ENCODE measurements at regions not wholly inside any gene's neighbourhood (a gene's known extent, or its start where the extent isn't known, plus 50 kb on each side); places are given as distances from the start of the nearest gene placed in this dataset.

DNA sequence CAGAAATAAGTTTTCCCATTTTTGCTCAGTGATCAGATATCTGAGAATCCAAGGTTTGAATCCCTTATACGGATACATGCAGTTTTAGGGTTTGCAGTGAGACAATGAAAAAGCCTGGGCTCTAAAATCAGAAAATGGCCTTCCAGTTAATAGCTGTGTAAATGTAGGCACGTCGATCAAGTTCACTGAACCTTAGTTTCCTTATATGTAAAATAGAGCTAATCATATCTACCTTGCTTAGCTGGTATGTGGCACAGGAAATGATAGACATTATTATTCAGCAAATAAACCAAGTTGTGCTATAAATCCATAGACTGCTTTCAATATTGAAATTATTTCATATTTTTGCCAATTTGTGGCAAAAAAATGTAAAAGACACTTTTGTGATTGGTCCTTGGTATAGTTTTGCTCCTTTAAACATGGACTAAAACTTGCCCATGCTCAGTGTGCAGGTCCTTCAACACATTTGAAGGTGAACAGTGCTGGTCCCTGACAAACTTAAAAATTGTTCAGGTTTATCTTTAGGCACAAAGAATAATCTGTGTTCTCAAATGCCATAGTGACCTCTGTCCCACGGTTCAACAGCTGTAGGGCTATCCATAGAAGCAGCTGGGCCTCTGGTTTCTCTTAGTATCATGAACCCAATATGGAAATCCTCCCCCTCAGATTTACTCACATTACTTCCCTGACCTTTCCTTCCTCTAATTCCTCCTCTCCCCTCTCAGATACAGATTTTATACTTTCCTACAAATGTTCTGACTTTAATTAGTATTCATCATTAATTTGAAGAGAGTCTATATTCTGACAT lies 51.0 kb downstream of the CCDC54 start:
- H3K36me3 ChIP-seq (ENCODE audit: low read depth, missing control alignments): no peaks in the 10 kb centered on the region
- H3K4me1 ChIP-seq: peaks cover 6% of the 10 kb centered on the region
- peak overlapping the region in 1 of 2 donors; percentile 97 for H3K27ac ChIP-seq
- DNase-seq: no peak
- WGBS, 2 donors: 71 to 73% methylated on average over 4 of the region's 4 CpGs
- TF ChIP-seq POLR2A (IDR thresholded peaks at IDR 0.05): no peak
- TF ChIP-seq, protein P1, sequence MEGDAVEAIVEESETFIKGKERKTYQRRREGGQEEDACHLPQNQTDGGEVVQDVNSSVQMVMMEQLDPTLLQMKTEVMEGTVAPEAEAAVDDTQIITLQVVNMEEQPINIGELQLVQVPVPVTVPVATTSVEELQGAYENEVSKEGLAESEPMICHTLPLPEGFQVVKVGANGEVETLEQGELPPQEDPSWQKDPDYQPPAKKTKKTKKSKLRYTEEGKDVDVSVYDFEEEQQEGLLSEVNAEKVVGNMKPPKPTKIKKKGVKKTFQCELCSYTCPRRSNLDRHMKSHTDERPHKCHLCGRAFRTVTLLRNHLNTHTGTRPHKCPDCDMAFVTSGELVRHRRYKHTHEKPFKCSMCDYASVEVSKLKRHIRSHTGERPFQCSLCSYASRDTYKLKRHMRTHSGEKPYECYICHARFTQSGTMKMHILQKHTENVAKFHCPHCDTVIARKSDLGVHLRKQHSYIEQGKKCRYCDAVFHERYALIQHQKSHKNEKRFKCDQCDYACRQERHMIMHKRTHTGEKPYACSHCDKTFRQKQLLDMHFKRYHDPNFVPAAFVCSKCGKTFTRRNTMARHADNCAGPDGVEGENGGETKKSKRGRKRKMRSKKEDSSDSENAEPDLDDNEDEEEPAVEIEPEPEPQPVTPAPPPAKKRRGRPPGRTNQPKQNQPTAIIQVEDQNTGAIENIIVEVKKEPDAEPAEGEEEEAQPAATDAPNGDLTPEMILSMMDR (IDR thresholded peaks at IDR 0.05): no peak
- intact Hi-C loops (cut with DNase I; ENCODE audit: low total_unique reads): no loop called here
- no peaks in the 10 kb centered on the region for H3K27me3 ChIP-seq
- H3K9me3 ChIP-seq: no peaks in the 10 kb centered on the region
- H3K4me3 ChIP-seq: no peak overlapping the region

DNA sequence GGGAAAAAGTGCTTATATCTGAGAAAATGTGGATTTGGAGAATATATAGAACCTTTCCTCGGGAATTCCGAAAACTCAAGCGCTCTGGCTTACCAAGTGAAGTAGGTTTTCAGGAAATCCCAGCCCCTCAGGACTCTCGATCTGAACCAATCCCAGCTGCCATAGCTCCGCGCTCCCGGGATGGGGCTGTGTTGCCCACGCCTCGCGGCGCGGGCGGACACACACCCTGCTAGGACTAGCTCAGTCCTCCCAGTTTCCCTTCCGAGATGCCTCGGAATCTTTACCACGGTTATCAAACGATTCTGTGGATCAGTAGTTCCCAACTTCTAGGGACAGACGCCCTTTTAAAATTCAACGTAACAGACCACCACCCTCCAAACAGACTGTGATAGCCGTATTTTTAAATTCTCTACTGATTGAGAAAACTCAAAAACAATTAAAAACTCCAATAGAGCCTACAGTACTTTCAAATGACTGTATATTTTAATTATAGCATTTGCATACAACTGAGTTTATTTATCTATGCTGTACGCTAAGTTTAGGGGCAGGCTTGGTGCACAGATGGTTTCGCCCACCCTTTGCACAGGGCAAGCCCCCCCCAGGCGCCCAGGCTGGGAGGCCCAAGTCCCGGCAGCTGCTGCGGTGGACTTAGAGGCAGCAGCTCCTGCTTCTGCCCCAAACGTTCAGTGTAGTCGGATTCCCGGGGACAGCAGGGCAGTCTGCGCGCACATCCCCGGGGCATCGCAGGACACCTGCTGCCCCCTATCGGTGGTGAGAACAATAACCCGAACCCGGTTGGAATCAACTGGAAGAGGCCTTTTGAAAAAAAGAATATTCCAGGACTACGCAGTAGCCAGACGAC lies 52.3 kb downstream of the CCDC54 start:
- H3K9me3 ChIP-seq: no peaks in the 10 kb centered on the region
- TF ChIP-seq POLR2A (IDR thresholded peaks at IDR 0.05): no peak
- TF ChIP-seq, protein P1 (IDR thresholded peaks at IDR 0.05): peak; percentile 91 to 93 (median 92)
- intact Hi-C loops (cut with DNase I; ENCODE audit: low total_unique reads): loop anchor here (5.0 kb wide), 1 partner anchor 93 kb away; the partner anchor contains the start of gene BBX
- H3K27ac ChIP-seq: peak overlapping the region; percentile 82 to 97
- H3K4me3 ChIP-seq: peak overlapping the region; percentile 66 to 68
- peaks cover 6% of the 10 kb centered on the region for H3K4me1 ChIP-seq
- H3K27me3 ChIP-seq: no peaks in the 10 kb centered on the region
- no peaks in the 10 kb centered on the region for H3K36me3 ChIP-seq (ENCODE audit: low read depth, missing control alignments)
- peak; percentile 88 for DNase-seq
- WGBS, 2 donors: 1 to 3% methylated on average over 36 to 37 of the region's 37 CpGs

DNA sequence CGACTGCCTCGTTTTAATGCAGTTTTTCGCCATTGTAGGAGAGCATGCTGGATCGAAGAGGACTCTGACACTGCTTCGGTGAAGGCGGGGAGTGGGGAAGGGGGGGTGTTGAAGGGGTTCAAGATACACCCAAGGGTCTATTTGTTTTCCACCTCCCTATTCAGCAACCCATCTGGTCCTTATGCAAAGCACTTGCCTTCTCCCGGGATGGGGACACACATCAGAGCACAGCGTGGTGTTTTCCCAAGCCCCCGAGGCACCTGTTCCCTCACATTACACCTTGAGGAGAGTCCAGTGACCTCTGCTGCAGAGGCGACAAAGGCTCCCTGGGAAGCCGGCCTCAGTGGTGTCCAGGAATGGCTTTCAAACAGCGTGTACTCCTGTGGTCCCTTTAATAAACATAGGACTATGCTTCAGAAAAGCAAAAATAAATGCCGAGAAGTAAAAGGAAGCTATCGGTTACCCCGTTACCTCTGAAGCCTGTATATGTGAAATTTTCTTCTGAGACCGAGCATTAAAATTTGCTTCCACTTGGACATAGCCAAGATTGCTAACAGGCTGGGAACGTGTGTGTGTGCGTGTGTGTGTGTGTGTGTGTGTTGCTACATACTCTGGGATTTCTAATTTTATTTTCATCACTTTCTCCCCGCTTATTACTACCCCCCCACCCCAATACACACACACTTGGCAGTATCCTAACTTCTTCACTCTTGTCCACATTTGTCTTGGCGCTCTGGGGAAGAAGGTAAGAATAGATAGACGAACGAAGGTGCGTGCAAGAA lies 53.2 kb downstream of the CCDC54 start:
- Histone ChIP-seq H3K36me3 (ENCODE audit: low read depth, missing control alignments) (no peaks in the 10 kb centered on the region), H3K27ac (peak overlapping the region; percentile 82 to 97), H3K27me3 (no peaks in the 10 kb centered on the region), H3K4me1 (peaks cover 6% of the 10 kb centered on the region), H3K9me3 (no peaks in the 10 kb centered on the region), H3K4me3 (peak overlapping the region; percentile 66 to 68)
- TF ChIP-seq, protein P1 (IDR thresholded peaks at IDR 0.05): no peak
- no peak for TF ChIP-seq POLR2A (IDR thresholded peaks at IDR 0.05)
- DNase-seq: peak; percentile 41
- WGBS, 2 donors: 2 to 4% methylated on average over 21 to 23 of the region's 23 CpGs
- intact Hi-C loops (cut with DNase I; ENCODE audit: low total_unique reads): loop anchor here (5.0 kb wide), 1 partner anchor 92 kb away; the partner anchor contains the start of gene BBX

DNA sequence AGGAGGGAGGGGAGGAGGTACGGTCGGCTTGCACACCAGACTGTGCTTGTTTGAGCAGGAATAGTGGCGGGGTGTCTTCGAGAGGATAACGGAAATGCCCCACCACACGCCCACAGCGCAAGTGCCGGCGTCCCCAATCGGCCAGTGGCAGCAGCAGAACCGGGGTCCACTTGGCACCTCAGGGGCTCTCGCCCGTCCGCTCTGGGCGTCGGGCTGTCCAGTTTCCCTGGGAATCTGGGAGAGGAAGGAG lies 53.7 kb downstream of the CCDC54 start:
- peak overlapping the region; percentile 82 to 97 for H3K27ac ChIP-seq
- no peaks in the 10 kb centered on the region for H3K27me3 ChIP-seq
- TF ChIP-seq POLR2A (IDR thresholded peaks at IDR 0.05): no peak
- TF ChIP-seq, protein P1 (IDR thresholded peaks at IDR 0.05): no peak
- WGBS, 2 donors: 0 to 1% methylated on average over 11 to 16 of the region's 16 CpGs
- intact Hi-C loops (cut with DNase I; ENCODE audit: low total_unique reads): loop anchor here (5.0 kb wide), 1 partner anchor 91 kb away; the partner anchor contains the start of gene BBX
- peak; percentile 65 for DNase-seq
- H3K4me3 ChIP-seq: peak overlapping the region; percentile 66 to 68
- H3K36me3 ChIP-seq (ENCODE audit: low read depth, missing control alignments): no peaks in the 10 kb centered on the region
- peaks cover 6% of the 10 kb centered on the region for H3K4me1 ChIP-seq
- H3K9me3 ChIP-seq: no peaks in the 10 kb centered on the region
